Neural cell (in vitro differentiated cells): ENCODE measurements at regions not wholly inside any gene's neighbourhood (a gene's known extent, or its start where the extent isn't known, plus 50 kb on each side); places are given as distances from the start of the nearest gene placed in this dataset.
"Not testable (repeated sequence)": the region's sequence is repeated elsewhere in the genome, so short reads cannot be mapped to it uniquely, and the experiment has no call there.

ENCODE experiments used
- H2AFZ ChIP-seq: fragments of 200-600, 300-800 bp; sonication (generic), shearing (Covaris generic); 2 replicates; pipeline ENCODE4 v1.6.0; 2014; ENCODE audit warnings: low read depth, mild to moderate bottlenecking, antibody characterized with exemption, low read length, moderate library complexity
- H3F3A ChIP-seq: fragments of 200-600 bp; shearing (Covaris generic); 2 replicates; pipeline ENCODE4 v1.6.1; 2016; ENCODE audit warnings: mild to moderate bottlenecking, moderate library complexity, mixed read lengths, antibody characterized with exemption, low read length; ENCODE audit not compliant: insufficient read depth, poor library complexity, severe bottlenecking
- H3K27ac ChIP-seq: fragments of 200-600, 300-800 bp; sonication (generic), shearing (Covaris generic); 2 replicates; pipeline ENCODE4 v1.5.1; 2014; ENCODE audit warnings: mild to moderate bottlenecking, low read length, moderate library complexity
- H3K27me3 ChIP-seq: fragments of 300-800, 200-600 bp; sonication (generic), shearing (Covaris generic); 2 replicates; pipeline ENCODE4 v1.6.0; 2014; ENCODE audit warnings: mild to moderate bottlenecking, low read depth, low read length, moderate library complexity; ENCODE audit not compliant: insufficient read depth
- H3K36me3 ChIP-seq: fragments of 300-800, 200-600 bp; sonication (generic), shearing (Covaris generic); 2 replicates; pipeline ENCODE4 v1.5.1; 2014; ENCODE audit warnings: mild to moderate bottlenecking, antibody characterized with exemption, low read length, moderate library complexity; ENCODE audit not compliant: insufficient read depth
- H3K4me2 ChIP-seq: fragments of 300-800, 200-600 bp; sonication (generic), shearing (Covaris generic); 2 replicates; pipeline ENCODE4 v1.6.0; 2014; ENCODE audit warnings: mild to moderate bottlenecking, low read length
- H3K4me3 ChIP-seq: fragments of 300-800, 200-600 bp; sonication (generic), shearing (Covaris generic); 2 replicates; pipeline ENCODE4 v1.5.1; 2014; ENCODE audit warnings: mild to moderate bottlenecking, low read length, moderate library complexity
- H3K79me2 ChIP-seq: fragments of 200-600 bp; shearing (Covaris generic); replicated peaks from 2 replicates; pipeline ENCODE4 v1.6.0; 2014; ENCODE audit warnings: mild to moderate bottlenecking, low read length, moderate library complexity; ENCODE audit not compliant: insufficient read depth
- H3K9ac ChIP-seq: fragments of 300-800, 200-600 bp; sonication (generic), shearing (Covaris generic); 2 replicates; pipeline ENCODE4 v1.6.1; 2016; ENCODE audit warnings: mild to moderate bottlenecking, low read length, mixed read lengths
- H3K9me2 ChIP-seq: fragments of 200-600 bp; shearing (Covaris generic); 2 replicates; pipeline ENCODE4 v1.6.1; 2016; ENCODE audit warnings: mild to moderate bottlenecking, low read length, mixed read lengths; ENCODE audit not compliant: insufficient read depth
- H3K9me3 ChIP-seq: fragments of 200-600, 300-800 bp; sonication (generic), shearing (Covaris generic); 2 replicates; pipeline ENCODE4 v1.6.1; 2016; ENCODE audit warnings: mild to moderate bottlenecking, mixed run types, low read length, moderate library complexity, mixed read lengths
- H4K20me1 ChIP-seq: fragments of 200-600 bp; shearing (Covaris generic); 2 replicates; pipeline ENCODE4 v1.6.1; 2016; ENCODE audit warnings: mild to moderate bottlenecking, mixed run types; ENCODE audit not compliant: insufficient read depth
- CTCF ChIP-seq: fragments of 450-650 bp; IDR thresholded peaks from 2 replicates; pipeline ENCODE4 v1.5.1; 2014; ENCODE audit warnings: antibody characterized with exemption, mild to moderate bottlenecking, moderate library complexity; ENCODE audit not compliant: poor library complexity, severe bottlenecking
- EP300 ChIP-seq: fragments of 450-650 bp; conservative IDR thresholded peaks from 2 replicates; pipeline ENCODE4 v1.6.1; 2014; ENCODE audit warnings: antibody characterized with exemption, mild to moderate bottlenecking, moderate library complexity; ENCODE audit not compliant: poor library complexity, severe bottlenecking
- EZH2 ChIP-seq: fragments of 200-600, 300-800 bp; shearing (Covaris generic), sonication (generic); IDR thresholded peaks from 2 replicates; pipeline ENCODE4 v1.6.1; 2014; ENCODE audit warnings: antibody characterized with exemption, low read length, borderline replicate concordance, mild to moderate bottlenecking; ENCODE audit not compliant: insufficient read depth, poor library complexity, severe bottlenecking
- MXI1 ChIP-seq: fragments of 450-650 bp; conservative IDR thresholded peaks from 2 replicates; pipeline ENCODE4 v1.6.1; 2014; ENCODE audit warnings: antibody characterized with exemption, mild to moderate bottlenecking; ENCODE audit not compliant: poor library complexity, severe bottlenecking
- POLR2AphosphoS5 ChIP-seq: IDR thresholded peaks from 2 replicates; pipeline ENCODE4 v1.6.1; 2012
- RAD21 ChIP-seq: fragments of 450-650 bp; conservative IDR thresholded peaks from 2 replicates; pipeline ENCODE4 v1.6.1; 2014; ENCODE audit warnings: antibody characterized with exemption, mild to moderate bottlenecking, moderate library complexity
- REST ChIP-seq: IDR thresholded peaks from 2 replicates; pipeline ENCODE4 v1.6.1; 2012; ENCODE audit warnings: borderline replicate concordance
- SMC3 ChIP-seq: fragments of 450-650 bp; conservative IDR thresholded peaks from 2 replicates; pipeline ENCODE4 v1.6.1; 2014; ENCODE audit warnings: antibody characterized with exemption, mild to moderate bottlenecking, moderate library complexity; ENCODE audit not compliant: poor library complexity
- TAF1 ChIP-seq: IDR thresholded peaks from 2 replicates; pipeline ENCODE4 v1.6.1; 2012; ENCODE audit warnings: low read depth

GRCh38 chr2:142734770-142735169 is 142.7 kb upstream of the KYNU start:
- Histone ChIP-seq H4K20me1 (no peaks in the 10 kb centered on the region), H2AFZ (no peak overlapping the region), H3F3A (no peaks in the 10 kb centered on the region), H3K9me2 (no peaks in the 10 kb centered on the region), H3K36me3 (no peaks in the 10 kb centered on the region), H3K27me3 (no peaks in the 10 kb centered on the region), H3K4me2 (no peak overlapping the region), H3K4me3 (no peak overlapping the region), H3K27ac (no peak overlapping the region), H3K79me2 (no peaks in the 10 kb centered on the region), H3K9me3 (no peaks in the 10 kb centered on the region), H3K9ac (no peak overlapping the region)
- TF ChIP-seq SMC3 (no peak), EZH2 (no peak), REST (no peak), POLR2AphosphoS5 (no peak), CTCF (no peak), TAF1 (no peak), RAD21 (no peak), EP300 (no peak), MXI1 (no peak)

- H3K79me2 ChIP-seq = no peaks in the 10 kb centered on the region
- H3K9me3 ChIP-seq = no peaks in the 10 kb centered on the region
- no peak overlapping the region for H2AFZ ChIP-seq
- no peaks in the 10 kb centered on the region for H3K27me3 ChIP-seq
- no peak overlapping the region for H3K27ac ChIP-seq
- no peak overlapping the region for H3K4me3 ChIP-seq
- no peak overlapping the region for H3K4me2 ChIP-seq
- no peaks in the 10 kb centered on the region for H3K9me2 ChIP-seq
- H3F3A ChIP-seq = no peaks in the 10 kb centered on the region
- TF ChIP-seq TAF1 (no peak), SMC3 (no peak), RAD21 (no peak), REST (no peak), CTCF (no peak), POLR2AphosphoS5 (no peak), EZH2 (no peak)
- no peaks in the 10 kb centered on the region for H4K20me1 ChIP-seq
- no peaks in the 10 kb centered on the region for H3K36me3 ChIP-seq
- H3K9ac ChIP-seq = no peak overlapping the region
Measured at GRCh38 chr2:142734231-142734630, 143.2 kb upstream of the KYNU start.

- H3F3A ChIP-seq, H3K4me2 ChIP-seq: not testable (repeated sequence)
Measured at GRCh38 chr2:142729814-142730213, 147.7 kb upstream of the KYNU start.

More at GRCh38 chr2:142729814-142730213, 147.7 kb upstream of the KYNU start:
- H4K20me1 ChIP-seq, H3K9ac ChIP-seq, H3K79me2 ChIP-seq, H3K4me3 ChIP-seq, H3K27me3 ChIP-seq, H3K9me2 ChIP-seq, H2AFZ ChIP-seq, H3K27ac ChIP-seq, H3K9me3 ChIP-seq, H3K36me3 ChIP-seq: not testable (repeated sequence)
